ENCODE measurements at regions not wholly inside any gene's neighbourhood (a gene's known extent, or its start where the extent isn't known, plus 50 kb on each side); places are given as distances from the start of the nearest gene placed in this dataset.

GRCh38 chr11:119972281-119972680, 165.6 kb downstream of the TRIM29 start (continued):
- TF ChIP-seq, protein P1, sequence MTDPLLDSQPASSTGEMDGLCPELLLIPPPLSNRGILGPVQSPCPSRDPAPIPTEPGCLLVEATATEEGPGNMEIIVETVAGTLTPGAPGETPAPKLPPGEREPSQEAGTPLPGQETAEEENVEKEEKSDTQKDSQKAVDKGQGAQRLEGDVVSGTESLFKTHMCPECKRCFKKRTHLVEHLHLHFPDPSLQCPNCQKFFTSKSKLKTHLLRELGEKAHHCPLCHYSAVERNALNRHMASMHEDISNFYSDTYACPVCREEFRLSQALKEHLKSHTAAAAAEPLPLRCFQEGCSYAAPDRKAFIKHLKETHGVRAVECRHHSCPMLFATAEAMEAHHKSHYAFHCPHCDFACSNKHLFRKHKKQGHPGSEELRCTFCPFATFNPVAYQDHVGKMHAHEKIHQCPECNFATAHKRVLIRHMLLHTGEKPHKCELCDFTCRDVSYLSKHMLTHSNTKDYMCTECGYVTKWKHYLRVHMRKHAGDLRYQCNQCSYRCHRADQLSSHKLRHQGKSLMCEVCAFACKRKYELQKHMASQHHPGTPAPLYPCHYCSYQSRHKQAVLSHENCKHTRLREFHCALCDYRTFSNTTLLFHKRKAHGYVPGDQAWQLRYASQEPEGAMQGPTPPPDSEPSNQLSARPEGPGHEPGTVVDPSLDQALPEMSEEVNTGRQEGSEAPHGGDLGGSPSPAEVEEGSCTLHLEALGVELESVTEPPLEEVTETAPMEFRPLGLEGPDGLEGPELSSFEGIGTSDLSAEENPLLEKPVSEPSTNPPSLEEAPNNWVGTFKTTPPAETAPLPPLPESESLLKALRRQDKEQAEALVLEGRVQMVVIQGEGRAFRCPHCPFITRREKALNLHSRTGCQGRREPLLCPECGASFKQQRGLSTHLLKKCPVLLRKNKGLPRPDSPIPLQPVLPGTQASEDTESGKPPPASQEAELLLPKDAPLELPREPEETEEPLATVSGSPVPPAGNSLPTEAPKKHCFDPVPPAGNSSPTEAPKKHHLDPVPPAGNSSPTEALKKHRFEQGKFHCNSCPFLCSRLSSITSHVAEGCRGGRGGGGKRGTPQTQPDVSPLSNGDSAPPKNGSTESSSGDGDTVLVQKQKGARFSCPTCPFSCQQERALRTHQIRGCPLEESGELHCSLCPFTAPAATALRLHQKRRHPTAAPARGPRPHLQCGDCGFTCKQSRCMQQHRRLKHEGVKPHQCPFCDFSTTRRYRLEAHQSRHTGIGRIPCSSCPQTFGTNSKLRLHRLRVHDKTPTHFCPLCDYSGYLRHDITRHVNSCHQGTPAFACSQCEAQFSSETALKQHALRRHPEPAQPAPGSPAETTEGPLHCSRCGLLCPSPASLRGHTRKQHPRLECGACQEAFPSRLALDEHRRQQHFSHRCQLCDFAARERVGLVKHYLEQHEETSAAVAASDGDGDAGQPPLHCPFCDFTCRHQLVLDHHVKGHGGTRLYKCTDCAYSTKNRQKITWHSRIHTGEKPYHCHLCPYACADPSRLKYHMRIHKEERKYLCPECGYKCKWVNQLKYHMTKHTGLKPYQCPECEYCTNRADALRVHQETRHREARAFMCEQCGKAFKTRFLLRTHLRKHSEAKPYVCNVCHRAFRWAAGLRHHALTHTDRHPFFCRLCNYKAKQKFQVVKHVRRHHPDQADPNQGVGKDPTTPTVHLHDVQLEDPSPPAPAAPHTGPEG (CRISPR knock-in tag; IDR thresholded peaks at IDR 0.05): no peak
- TF ChIP-seq ZNF331 (CRISPR knock-in tag; IDR thresholded peaks at IDR 0.05): no peak

- no peak overlapping the region for H3K27ac ChIP-seq (ENCODE audit: extremely low read length, insufficient read depth, low read length)
- H3K4me2 ChIP-seq (ENCODE audit: low read depth, low read length): no peak overlapping the region
- WGBS (ENCODE audit: low lambda C conversion rate): 30% methylated on average over 14 of the region's 15 CpGs
- POLR2A ChIA-PET: no interaction called here
- H3K9ac ChIP-seq (ENCODE audit: insufficient read depth, low read depth, low read length): no peak overlapping the region
- no peak for FAIRE-seq
- H2AFZ ChIP-seq (ENCODE audit: low read length): no peak overlapping the region
- TF ChIP-seq HDAC1 (CRISPR knock-in tag; IDR thresholded peaks at IDR 0.05) (no peak), ZNF124 (CRISPR knock-in tag; IDR thresholded peaks at IDR 0.05) (no peak), CENPX (CRISPR knock-in tag; IDR thresholded peaks at IDR 0.05) (no peak)
- TF ChIP-seq, protein P2, sequence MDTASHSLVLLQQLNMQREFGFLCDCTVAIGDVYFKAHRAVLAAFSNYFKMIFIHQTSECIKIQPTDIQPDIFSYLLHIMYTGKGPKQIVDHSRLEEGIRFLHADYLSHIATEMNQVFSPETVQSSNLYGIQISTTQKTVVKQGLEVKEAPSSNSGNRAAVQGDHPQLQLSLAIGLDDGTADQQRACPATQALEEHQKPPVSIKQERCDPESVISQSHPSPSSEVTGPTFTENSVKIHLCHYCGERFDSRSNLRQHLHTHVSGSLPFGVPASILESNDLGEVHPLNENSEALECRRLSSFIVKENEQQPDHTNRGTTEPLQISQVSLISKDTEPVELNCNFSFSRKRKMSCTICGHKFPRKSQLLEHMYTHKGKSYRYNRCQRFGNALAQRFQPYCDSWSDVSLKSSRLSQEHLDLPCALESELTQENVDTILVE (CRISPR knock-in tag; IDR thresholded peaks at IDR 0.05): no peak
- TF ChIP-seq, protein P3, sequence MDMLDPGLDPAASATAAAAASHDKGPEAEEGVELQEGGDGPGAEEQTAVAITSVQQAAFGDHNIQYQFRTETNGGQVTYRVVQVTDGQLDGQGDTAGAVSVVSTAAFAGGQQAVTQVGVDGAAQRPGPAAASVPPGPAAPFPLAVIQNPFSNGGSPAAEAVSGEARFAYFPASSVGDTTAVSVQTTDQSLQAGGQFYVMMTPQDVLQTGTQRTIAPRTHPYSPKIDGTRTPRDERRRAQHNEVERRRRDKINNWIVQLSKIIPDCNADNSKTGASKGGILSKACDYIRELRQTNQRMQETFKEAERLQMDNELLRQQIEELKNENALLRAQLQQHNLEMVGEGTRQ (IDR thresholded peaks at IDR 0.05; ENCODE audit: low read depth, low read length): no peak
- TF ChIP-seq, protein P3 (CRISPR knock-in tag; IDR thresholded peaks at IDR 0.05; ENCODE audit: borderline replicate concordance): no peak
- no TSS peak for BruUV-seq (replicated peaks)
- in situ Hi-C loops (cut with HindIII; ENCODE audit: extremely low pct_ligation_motif_present, low pct_unique_long_range_greater_than_20kb) (no loop called here), intact Hi-C loops (cut with micrococcal nuclease; ENCODE audit: unreplicated experiment) (no loop called here)
- H3K4me3 ChIP-seq (replicated peaks in 1 of 3; ENCODE audit: insufficient read depth in 1 of 3, low read depth in 2 of 3, low read length in 3 of 3): no peak overlapping the region
- H3K36me3 ChIP-seq (replicated peaks in 1 of 2; ENCODE audit: control insufficient read depth in 1 of 2, insufficient read depth in 2 of 2, low read length in 2 of 2): no peaks in the 10 kb centered on the region
- H3K79me2 ChIP-seq (ENCODE audit: insufficient read depth, low read length): no peaks in the 10 kb centered on the region
- CTCF ChIA-PET (ENCODE audit: low intra/inter-chr PET ratio, low total read pairs): no interaction called here
- no peak for ATAC-seq
- no peaks in the 10 kb centered on the region for H3K4me1 ChIP-seq (ENCODE audit: insufficient read depth, low read length)
- DNase-seq (ENCODE audit: low spot score): no peak
- no peaks in the 10 kb centered on the region for H4K20me1 ChIP-seq (ENCODE audit: insufficient read depth, low read length)
- no peaks in the 10 kb centered on the region for H3K9me3 ChIP-seq (ENCODE audit: low read length)
- peaks cover 3 to 21% of the 10 kb centered on the region in 2 experiments; a peak in 2 of 5 replicates for H3K27me3 ChIP-seq (ENCODE audit: control insufficient read depth in 1 of 2, insufficient read depth in 2 of 2, low read length in 2 of 2)
These were observed 167.2 kb downstream of the TRIM29 start for GRCh38 chr11:119970555-119971304.

Measured in HepG2 (cell line).